ENCODE measurements at regions not wholly inside any gene's neighbourhood (a gene's known extent, or its start where the extent isn't known, plus 50 kb on each side); places are given as distances from the start of the nearest gene placed in this dataset.

DNA sequence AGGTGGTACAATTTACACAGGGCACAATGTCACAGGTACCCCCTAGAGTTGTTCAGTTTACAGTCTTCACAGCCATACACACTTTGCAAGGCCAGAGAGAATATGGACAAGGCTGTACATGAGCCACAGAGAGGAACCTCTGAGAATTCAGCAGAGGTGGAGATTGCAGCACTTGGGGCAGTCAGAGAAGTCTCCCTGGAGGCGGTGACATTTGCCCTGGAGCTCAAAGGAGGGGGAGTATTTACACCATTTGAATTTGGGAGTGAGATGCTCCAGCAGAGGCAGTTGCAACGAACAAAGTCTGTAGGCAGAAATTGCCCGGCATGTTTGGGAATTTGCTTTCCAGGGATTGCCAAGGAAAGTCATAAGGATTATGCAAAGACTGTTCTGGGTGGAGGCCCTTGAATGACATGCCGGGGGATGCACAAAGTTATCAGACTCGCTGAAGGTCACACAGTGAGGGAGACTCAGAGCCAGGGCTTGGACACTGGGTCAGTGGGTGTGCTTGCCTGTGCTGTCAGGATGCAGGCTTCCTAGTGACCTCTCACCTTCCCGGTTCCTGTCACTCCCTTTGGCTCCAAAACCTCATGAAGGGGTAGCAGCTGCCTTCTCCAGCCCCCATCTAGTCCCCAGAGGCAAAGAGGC lies 160.7 kb upstream of the PCBD1 start:
- DNase-seq = no peak

DNA sequence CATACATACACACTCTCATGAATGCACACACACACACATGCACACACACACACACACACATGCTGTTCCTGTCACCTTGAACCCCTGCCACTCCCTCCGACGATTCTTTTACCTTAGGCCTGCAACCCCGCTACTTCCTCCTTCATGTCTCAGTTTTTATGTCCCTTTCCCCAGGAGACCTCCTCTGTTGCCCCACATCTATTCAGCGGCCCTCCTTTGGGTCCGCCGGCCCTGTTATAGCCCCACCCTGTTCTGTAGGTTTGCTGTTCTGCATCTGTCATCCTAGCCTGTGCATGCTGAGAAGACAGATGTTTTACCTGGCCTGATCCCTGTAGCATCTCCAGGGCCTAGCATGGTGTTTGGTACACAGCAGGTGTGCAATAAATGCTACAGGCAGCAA lies 161.6 kb upstream of the PCBD1 start:
- no peak for DNase-seq

DNA sequence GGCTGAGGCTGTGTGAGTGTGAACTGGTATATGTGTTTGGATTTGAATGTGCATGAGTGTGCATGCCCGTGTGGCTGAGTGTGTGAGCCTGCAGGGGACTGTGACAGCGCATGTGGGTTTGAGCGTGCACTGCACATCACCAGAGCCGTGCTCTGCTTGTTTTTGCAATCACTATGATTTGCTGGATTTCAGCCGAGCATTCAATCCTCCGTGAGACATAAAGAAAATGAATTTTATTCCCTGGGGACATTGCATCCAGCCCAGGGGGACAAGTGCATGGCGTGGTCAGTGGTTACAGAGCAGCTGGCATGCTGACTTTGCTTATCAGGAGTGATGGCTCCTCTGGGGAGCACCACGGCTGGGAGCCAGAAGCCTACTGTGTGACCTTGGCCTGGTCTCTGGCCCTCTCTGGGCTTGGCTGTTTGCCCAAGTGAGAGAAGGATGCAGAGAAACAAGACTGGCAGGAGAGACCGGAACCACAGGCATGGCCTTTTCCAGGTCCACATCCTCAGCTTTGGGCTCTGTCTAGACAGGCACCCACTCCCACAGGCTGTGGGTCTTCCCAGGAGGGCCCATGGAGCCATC lies 160.2 kb upstream of the UNC5B start:
- DNase-seq = no peak

DNA sequence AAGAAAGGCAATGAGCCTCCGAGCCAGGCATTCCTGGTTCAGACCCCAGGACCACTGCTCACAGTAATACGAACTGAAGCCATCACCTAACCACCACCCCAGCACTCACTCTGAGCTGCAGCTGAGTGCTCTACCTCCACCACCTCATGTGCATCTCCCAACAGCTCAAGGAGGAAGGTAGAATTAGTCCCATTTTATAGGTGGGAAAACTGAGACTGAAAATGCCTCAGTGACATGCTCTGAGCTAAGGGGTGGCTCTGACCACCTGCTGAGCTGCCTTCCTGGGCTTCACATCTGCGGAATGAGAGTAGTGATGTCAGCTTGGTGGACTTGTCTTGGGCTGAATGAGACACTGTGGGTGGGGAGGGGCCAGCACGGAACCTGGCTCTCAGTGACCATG lies 159.7 kb upstream of the UNC5B start:
- no peak for DNase-seq

DNA sequence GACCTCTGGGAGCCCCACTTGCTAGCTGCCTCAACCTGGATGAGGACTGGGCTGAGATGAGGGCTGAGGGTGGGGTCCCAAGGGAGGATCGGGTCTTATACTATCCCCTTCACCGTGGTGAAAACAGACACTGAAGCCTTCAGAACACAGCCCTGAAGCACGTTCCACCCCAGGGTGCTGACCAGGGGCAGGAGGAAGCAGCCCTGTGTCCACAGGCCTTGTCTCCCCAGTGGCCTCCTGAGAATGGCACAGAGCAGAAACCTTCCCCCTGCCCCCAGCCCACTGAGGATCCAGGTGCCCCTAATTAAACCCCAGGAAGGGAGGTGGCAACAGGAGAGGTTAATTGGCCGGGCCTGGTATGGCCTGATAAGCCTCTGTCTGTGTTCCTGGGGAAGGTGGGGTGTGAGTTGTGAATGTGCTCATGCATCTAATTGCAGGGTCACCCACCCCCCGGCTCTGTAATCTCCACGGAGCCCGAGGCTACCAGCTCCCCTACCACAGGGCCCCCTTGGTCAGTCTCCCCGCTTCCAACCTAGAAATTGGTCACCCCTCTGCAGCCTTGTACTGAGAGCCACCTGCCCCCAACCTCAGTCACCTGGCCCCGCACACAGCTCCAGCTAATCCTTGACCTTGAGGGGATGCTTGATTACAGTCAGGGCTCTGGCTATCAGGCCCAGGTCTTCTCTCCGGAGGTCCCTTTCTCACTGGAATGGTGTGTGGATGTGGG lies 159.0 kb upstream of the UNC5B start:
- no peak for DNase-seq

DNA sequence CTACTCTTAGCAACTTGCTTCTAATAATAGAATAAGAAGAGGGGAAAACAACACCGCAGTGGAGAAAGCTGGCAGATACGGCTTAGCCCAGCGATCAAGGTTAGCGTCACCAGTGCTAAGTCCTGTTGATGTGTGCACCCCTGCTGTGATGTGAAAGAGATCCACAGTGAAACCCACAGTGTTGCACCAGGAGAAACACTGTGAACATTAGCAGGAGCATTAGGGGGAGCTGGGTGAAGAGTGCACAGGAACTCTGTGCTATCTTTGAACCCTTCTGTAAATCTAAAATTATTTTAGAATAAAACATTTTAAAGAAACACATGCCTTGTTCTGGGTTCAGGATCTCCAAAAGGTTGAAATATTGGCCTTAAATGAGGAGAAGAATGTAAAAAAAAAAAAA lies 154.1 kb upstream of the UNC5B start:
- DNase-seq = no peak

DNA sequence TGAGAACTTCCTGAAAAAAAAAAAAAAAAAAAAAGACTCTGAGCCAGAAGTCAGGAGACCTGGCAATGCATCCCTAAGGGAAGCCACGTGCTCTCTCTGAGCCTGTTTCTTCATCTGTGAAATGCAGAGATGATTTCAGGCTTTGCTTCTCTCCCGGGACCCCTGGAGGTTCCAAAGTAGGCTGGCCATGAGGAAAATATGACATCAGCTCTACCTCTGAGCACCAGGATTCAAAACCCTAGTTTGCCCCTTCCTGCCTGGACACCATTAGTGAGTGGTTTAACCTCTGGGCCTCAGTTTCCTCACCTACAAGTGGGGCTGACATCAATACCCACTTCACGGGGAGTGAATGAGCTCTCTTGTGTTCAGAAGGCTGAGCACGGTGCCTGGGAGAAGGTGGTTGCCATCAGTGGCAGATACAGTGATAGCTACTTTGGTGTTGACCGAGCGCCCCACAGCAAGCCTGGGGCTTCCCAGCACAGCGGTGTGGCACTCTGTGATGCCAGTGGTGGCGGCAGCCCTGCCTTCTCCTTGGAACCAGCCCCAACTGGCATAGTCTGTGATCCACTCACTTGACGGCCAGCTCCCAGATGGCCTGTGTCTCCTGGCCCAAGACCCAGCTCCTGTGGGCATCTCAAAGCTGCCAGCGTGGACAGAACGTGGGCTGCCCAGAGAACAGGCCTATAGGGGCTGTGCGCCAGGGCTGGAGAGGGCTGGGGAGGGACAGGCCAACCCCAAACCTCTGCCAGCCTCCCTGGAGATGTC lies 153.1 kb upstream of the UNC5B start:
- DNase-seq = no peak

DNA sequence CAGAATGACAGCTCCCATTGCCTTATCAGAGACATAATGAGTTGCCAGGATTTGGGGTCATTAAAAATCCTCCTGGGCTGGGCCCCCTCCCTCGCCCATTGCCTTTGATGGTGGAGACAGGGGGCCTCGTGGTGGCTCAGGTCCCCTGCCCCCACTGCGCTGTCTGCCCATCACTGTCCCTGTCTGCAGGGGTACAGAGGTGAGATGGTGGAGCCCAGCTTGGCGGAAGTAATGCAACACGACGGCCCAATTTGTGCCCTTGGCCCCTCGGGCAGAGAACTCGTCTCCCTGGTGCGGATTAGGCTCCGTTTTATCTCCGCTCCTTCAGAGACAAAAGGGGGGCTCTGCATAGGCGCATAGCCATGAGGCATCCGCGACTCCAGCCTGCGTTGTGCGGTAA lies 152.4 kb upstream of the UNC5B start:
- DNase-seq = no peak

DNA sequence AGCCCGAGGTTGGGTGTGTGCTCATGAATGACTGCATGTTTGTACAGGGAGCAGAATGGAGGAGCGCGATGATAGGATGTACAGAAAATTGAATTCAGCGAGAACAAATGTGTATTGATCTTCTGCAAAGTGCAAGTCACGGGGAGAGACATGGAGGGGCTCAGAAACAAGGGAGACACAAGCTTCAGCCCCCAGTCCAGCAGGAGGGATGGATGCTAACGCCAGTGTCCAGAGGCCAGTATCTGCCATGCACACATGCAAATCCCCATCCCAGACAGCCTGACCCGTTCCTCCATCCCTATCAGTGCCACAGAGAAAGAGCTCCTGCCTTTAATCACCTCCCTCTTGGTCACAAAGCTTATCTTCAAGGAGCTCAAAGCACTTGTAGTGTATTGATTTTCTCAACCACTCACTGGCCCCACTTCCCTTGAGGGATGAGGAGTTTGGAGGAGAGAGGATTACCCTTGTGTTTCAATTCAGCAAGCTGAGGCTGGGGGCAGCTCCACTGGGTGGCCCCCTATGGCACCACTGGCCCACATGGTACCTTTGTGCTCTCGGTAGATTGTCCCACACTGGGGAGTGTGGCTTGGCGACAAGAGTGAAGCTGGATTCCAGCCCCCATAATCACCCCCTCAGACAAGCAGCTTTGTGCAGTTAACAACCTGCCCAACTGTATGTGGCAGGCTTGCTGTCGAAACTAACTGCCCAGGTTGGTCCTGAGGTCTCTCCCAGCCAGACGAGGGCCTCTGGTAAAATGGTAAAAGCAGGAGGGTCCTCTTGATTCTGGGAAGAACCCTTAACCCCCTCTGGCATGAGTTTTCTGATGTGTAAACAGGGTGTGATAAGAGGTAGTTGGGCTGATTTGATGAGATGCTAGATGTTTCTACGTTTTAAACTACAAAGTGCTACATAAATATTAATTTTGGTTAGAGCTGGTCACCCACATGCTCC lies 151.6 kb upstream of the UNC5B start:
- DNase-seq = peak; percentile 11

DNA sequence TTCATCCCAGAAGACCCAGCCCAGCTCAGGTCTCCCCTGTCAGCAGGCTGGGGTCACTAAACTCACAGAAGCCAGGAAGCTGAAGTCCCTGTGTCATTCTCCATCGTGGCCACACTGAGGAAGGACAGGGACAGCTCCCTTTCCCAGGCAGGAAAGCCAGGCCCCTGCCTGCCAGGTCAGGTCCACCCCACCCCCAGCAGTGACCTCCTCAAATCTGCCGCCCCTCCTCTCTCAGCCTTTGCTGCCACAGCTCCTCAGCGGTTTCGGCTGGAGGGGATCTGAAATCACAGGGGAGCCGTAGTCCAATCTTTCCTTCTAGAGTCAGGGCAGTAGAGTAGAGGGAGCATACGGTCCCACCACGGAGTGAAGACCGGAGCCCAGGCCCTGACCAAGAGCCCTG lies 150.9 kb upstream of the UNC5B start:
- DNase-seq = no peak

DNA sequence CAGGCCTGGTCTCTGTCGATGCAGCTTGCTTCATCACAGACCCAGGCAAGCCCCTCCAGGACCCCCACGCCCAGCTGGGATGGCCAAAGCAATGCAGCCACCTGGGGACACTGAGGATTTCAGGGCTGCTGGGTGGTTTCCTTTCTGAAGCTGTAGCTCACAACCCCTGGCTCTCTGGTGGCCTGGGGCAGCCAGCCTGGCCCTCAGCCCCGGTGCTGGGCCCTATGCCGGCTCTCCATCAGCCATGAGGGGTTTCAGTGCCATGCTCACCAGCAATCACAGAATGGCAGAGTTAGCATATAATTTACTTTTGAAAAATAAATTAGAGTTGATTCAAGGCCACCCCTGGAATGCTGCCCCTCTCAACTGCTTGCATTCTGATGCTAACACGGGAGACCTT lies 150.2 kb upstream of the UNC5B start:
- no peak for DNase-seq

DNA sequence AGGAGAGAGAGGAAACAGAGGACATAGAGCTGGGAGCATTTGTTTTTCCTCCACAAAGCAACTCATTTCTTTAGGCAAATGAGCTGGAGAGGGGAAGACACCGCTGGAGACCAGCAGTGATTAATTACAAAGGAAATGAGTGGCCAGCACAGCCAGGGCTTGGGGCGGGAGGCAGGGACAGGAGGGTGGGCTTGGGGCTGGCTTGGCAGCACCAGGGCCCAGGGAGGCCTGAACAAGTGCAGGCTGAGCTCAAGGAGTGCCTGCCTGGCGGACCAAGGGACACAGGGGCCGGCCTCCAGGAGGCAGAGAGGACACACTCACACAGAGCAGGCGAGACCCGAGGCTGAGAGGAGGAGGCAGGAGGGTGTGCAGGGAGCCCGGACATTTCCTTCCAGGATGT lies 149.0 kb upstream of the UNC5B start:
- DNase-seq = no peak

DNA sequence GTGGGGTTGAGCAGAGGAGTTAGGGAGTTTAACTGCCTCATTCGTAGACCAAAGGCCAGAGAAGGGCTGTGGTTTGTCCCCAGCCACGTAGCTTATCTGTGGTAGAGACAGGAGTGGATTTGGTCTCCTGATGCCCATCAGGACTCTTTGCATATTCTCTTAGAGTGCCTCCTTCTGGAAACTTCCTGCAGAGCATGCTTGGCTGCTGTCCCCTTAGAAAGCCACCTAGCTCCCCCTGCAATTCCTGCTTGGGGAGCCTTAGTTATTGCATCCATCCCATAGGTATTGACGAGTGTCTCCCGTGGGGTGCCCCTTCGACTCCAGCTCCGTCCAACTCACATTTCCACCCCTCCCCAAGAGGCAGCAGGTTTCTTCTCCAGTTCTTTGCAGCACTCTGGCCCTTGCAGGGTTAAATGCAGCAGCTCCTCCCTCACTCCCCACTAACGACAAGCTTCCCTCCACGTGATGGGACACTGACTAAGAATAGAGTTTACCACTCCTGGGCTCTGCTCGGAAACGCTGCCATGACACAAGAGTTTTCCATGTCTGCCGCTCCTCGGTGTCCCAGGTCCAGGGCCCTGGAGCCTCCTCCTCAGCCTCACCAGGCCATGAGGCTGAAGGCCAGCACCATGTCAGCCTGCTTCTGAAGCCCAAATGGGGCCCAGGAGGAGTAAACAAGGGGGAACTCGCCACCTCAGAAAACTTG lies 147.8 kb upstream of the UNC5B start:
- no peak for DNase-seq

DNA sequence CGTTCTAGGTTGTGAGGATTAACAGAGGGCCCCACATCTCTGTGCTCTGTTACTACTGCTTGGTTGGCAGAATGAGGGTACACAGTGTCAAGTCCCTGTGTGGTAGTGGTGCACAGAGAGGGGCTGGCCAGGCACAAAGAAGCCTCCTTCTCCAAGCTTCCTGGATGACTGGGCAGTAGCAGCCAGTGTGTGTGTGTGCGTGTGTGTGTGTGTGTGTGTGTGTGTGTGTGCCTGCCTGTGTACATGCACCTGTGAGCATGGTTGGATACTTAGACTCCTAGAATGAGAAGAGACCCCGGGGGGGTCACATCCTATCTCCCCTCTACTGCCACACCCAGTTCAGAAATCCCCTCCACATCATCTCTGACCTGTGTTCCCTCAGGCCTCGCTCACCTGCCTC lies 146.7 kb upstream of the UNC5B start:
- no peak for DNase-seq

DNA sequence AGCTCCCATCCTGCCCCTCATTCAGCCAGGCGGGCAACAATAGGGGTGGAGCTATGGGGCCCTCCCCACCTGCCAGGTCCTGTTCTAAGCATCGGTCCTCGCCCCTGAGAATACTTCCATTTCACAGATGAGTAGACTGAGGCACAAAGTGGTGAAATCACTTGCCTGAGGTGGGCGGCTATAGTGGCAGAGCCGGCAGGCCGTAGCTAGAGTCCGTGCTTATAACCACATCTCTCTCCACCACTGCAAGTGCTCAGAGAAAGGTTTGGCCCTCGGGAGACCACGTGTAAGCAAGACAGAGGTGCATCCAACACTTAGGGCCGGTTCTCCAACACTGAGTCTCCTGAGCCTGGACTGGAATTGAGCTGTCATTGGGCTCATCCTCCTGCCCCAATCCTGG lies 145.8 kb upstream of the UNC5B start:
- no peak for DNase-seq

DNA sequence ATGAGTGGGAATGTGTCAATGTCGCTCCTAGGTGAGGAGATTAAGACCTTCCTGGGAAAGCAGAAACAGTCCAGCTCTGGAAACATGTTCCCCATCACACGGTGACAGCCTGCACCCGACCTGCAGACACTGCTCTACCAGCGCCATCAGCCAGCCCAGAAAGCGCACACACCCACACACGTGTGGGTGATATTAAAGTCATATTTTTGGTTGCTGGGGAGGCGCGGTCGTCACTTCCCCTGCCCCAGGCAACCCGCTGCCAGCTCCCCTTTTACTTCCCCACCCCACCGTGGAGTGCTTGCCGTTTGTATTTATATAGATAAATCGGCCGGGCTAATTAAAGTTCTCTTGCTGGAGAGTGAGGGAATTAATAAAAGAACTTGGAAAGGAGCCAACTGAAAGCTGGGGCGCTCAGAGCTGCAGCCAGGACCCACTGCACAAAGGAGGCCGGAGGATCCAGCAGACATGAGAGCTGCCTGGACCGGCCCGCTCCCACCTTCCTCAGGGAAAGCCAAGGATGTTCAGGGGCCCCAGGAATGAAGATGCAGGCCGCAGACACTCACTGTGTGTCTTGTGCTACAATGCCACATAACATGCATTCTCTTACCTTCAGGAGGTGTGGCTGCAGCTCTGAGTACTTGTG lies 145.2 kb upstream of the UNC5B start:
- no peak for DNase-seq

DNA sequence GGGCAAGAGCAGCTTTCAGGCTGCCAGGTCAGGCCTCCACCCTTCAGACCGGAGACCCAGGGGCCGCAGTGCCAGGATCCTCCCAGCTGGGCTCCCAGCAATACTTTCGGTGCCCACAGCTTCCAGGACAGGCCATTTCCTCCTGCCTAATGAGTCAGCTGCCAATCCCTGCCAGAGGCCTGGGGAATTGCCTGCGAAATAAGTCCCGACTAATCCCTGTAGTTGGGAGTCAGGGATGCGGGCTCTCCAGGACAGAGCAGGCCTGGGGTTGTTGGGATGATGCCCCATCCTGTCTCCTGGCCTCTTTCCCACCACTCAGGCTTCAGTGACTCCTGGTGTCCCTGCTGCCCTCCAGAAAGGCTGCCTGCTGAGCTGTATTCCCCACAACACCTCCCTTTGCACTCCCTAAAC lies 143.5 kb upstream of the UNC5B start:
- DNase-seq = no peak

DNA sequence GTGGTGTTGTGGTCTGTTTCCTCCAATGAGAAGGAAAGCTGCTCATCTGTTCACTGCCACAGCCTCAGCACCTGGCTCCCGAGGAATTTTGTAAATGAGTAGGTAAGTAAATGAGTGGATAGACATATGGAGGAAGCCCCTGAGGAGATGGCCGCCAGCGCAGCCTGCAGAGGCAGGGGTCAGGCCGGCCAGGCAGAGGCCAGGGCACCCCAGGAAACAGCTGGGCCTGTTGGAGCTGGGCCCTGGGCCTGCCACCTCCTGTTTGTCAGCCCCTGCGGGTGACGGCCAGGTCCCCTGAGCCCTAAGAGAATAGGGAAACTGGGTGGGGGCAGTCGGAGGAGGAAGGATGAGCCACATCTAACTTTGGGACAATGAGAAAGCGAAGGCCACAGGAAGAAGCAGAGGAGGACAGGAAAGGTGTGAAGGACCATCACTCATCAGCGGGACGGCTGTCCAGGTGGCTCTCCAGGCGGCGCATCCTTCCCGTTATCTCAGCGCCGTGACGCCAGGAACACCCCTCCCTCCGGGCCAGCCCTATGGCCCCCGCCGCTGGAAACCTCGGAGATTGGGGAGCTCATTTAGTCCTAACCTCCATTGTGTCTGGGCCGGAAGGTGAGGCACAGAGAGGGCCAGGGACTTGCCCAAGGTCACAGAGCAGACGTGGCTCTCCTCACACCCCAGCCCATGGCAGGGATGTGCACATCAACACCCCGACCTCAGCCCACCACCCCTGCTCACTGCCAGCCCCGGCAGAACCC lies 142.3 kb upstream of the UNC5B start:
- DNase-seq = no peak

DNA sequence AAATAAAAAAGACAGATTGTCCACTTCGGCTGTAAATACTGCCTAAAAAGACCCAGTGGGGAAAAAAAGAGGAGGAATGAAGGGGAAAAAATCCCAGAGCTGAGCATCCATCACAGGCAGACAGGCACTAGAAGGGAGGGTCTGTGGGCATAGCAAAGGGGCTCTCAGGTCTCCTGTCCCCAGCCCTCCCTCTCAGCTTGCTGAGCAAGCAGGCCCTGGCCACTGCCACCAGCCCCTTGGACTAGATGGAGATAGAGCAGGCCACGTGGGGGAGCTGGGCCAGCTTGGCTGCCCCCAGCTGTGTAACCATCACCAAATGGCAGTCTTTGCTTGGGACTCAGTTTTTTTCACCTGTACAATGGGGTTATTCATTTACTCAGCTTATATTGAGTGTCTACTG lies 141.6 kb upstream of the UNC5B start:
- DNase-seq = no peak

DNA sequence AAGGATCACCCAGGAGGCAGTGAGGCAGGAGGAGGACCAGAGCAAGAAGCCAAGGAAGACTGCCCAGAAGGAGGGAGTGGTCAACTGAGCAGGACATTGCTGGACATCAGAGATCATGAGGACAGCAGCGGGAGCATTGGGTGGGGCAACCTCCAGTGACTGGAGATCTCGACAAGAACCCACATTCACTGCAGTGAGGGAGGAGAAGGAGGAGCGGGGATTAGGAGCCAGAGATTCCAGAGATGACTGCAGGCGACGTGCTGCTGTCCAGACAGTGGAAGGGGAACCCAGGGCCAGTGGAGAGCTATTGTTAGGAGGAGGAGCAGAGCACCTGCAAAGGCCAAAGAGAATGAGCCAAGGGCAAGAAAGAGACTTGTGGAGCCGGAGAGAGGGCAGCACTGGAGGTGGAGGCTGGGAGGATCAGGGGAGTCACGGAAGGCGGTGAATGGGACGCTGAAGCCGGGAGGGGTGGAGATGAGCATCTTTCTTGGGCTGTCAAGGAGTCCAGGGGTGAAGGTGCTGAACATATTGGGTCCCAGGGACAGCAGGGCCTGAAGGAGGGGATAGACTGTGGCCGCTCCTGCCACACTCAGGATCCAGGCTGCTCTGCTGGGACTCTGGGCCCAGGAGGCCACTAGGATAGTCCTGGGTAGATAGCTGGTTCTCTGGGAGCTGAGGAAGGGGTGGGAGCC lies 140.1 kb upstream of the UNC5B start:
- DNase-seq = no peak
